ENCODE measurements at regions not wholly inside any gene's neighbourhood (a gene's known extent, or its start where the extent isn't known, plus 50 kb on each side); places are given as distances from the start of the nearest gene placed in this dataset.

GRCh38 chr7:112877691-112878460 is 87.7 kb upstream of the TMEM168 start:
- DNase-seq: no peak

DNA sequence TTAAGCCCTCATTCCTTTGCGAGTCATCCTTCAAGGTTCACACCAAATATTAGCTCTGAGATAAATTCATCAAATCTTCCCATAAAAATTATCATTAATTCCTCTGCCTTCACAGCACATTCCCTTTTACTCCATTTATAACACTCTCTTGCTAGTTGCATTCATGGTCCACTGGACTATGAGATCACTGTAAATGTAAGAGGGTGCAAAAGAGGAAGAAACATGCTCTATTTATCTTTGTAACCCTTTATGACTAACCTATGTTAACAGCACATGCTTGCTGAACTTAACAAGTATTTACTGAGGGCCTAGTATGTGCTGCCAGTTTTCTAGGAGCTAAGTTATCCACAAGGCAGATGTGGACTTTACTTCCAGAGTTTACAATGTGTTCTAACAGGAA is 86.7 kb upstream of the TMEM168 start:
- no peak for DNase-seq

DNA sequence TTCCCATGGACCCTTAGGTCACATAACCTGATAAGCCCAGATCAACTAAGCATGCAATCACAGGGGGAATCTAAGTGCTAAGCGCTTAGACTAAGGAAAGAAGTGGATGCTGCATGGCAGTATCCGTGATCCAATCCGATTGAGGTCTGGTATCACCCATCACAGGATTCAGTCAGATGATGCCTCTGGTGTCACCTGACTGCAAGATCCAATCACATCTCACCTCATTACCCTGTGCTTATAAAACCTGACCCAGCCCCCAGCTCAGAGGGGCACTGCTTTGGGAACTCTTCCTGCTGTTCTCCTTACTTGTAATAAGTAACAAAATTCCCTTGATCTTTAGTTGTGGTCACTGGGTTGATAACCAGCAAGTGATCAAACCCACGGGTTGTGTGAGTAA is 84.7 kb upstream of the TMEM168 start:
- no peak for DNase-seq

DNA sequence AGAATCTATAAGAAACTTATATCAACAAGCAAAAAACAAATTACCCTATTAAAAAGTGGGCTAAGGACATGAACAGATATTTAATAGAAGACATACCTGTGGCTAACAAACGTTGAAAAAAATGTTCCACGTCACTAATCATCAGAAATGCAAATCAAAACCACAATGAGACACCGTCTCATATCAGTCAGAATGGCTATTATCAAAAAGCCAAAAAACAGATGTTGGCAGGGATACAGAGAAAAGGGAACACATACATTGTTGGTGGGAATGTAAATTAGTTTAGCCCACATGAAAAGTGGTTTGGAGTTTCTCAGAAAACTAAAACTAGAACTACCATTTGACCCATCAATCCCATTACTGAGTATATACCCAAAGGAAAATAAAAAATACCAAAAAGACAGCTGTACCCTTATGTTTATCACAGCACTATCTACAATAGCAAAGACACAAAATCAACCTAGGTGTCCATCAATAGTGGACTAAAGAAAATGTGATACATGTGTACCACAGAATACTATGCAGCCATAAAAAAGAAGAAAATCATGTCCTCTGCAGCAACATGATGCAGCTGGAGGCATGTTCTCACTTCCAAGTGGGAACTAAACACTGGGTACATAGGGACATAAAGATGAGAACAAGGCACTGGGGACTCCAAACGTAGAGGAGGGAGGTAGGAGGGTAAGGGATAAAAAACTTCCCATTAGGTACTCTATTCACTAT is 83.8 kb upstream of the TMEM168 start:
- DNase-seq: no peak

GRCh38 chr7:112869111-112869774 is 79.0 kb upstream of the TMEM168 start:
- no peak for DNase-seq

- DNase-seq: no peak
Observed at GRCh38 chr7:112868609-112869008, 78.4 kb upstream of the TMEM168 start.

- DNase-seq: no peak
Observed at GRCh38 chr7:112866424-112866823, 76.2 kb upstream of the TMEM168 start.

- no peak for DNase-seq
Observed at GRCh38 chr7:112864380-112864779, 74.2 kb upstream of the TMEM168 start.

GRCh38 chr7:112858838-112859237 is 68.6 kb upstream of the TMEM168 start:
- no peak for DNase-seq

- no peak for DNase-seq
Observed at GRCh38 chr7:112855227-112855626, 65.0 kb upstream of the TMEM168 start.

- no peak for DNase-seq
Observed at GRCh38 chr7:112854169-112854568, 64.0 kb upstream of the TMEM168 start.

DNA sequence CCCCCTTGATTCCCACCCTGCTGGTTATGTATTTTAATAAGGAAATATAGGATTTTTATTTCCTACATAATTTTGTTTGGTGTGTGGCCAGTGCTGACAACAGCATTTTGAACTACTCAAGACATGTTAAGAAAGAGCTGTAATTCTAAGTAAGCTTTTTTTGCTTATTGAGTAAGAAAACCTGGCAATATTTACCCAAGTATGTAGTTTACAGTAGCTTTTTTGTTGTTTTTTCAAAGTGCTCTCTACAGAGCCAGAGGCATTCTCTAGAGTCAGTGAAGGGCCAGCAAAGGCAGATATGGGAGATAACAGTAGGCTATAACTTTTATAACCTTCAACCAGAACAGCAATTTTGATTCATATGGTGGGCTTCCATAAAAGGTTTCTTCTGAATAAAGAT is 63.2 kb upstream of the TMEM168 start:
- no peak for DNase-seq

- DNase-seq: no peak
Observed at GRCh38 chr7:112843151-112843550, 53.0 kb upstream of the TMEM168 start.
